ENCODE measurements at regions not wholly inside any gene's neighbourhood (a gene's known extent, or its start where the extent isn't known, plus 50 kb on each side); places are given as distances from the start of the nearest gene placed in this dataset.

DNA sequence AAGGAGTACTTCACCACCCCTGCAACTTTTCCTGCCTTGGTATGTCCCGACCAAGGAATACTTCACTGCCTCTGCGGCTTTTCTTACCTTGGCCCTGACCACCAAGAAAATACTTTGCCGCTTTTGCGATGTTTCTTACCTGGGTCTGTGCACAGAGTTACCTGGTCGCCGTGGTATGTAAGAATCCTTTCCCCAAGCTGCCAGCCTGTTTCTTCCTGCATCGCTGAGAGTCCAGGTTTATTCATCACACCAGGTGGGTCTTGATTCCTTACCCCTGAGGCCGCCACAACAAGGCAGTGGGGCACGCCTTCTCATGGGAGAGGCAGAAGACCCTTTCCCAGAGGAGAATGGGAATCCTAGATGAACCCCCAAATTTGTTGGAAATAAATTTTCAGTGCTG is 511.3 kb downstream of the EDEM1 start:
- TF ChIP-seq CBFB (CRISPR knock-in tag; IDR thresholded peaks at IDR 0.05): no peak
- Histone ChIP-seq H3K4me2 (ENCODE audit: insufficient read depth, low read length) (no peak overlapping the region), H3K79me2 (ENCODE audit: control insufficient read depth, insufficient read depth, low read length) (no peaks in the 10 kb centered on the region), H3K9me3 (replicated peaks; ENCODE audit: control insufficient read depth, insufficient read depth, low read depth, low read length) (no peaks in the 10 kb centered on the region), H3K27me3 (ENCODE audit: control insufficient read depth in 2 of 2, insufficient read depth in 2 of 2, low read length in 2 of 2) (no peaks in the 10 kb centered on the region), H3K4me3 (no peak overlapping the region), H3K9ac (ENCODE audit: insufficient read depth in 1 of 2, low read depth in 2 of 2, low read length in 2 of 2) (no peak overlapping the region), H2AFZ (ENCODE audit: low read depth, low read length) (no peak overlapping the region), H3K9me1 (ENCODE audit: control insufficient read depth, insufficient read depth, low read length) (no peaks in the 10 kb centered on the region), H3K36me3 (ENCODE audit: control insufficient read depth, insufficient read depth, low read length) (no peaks in the 10 kb centered on the region), H3K27ac (ENCODE audit: extremely low read depth, low read depth, low read length) (no peak overlapping the region), H3K4me1 (replicated peaks in 1 of 2; ENCODE audit: control insufficient read depth in 2 of 2, insufficient read depth in 2 of 2, low read length in 2 of 2) (no peaks in the 10 kb centered on the region), H4K20me1 (replicated peaks; ENCODE audit: control insufficient read depth, insufficient read depth, low read length) (no peaks in the 10 kb centered on the region)
- ATAC-seq (no peak), FAIRE-seq (no peak), DNase-seq (ENCODE audit: extremely low read depth in 1 of 4, low spot score in 3 of 4) (no peak)
- intact Hi-C loops (cut with micrococcal nuclease) (no loop called here), in situ Hi-C loops (cut with MboI) (no loop called here)
- ChIA-PET POLR2A (no interaction called here), CTCF (ENCODE audit: low intra/inter-chr PET ratio) (interaction anchor here (0.6 kb wide), 1 partner anchor 1843 kb away, joined by 4 read pairs; no protein-coding TSS in a partner anchor)
- 63% methylated on average over 9 of the region's 9 CpGs for WGBS (ENCODE audit: insufficient coverage, low coverage, missing lambda C conversion rate)
- BruUV-seq (replicated peaks): no TSS peak

DNA sequence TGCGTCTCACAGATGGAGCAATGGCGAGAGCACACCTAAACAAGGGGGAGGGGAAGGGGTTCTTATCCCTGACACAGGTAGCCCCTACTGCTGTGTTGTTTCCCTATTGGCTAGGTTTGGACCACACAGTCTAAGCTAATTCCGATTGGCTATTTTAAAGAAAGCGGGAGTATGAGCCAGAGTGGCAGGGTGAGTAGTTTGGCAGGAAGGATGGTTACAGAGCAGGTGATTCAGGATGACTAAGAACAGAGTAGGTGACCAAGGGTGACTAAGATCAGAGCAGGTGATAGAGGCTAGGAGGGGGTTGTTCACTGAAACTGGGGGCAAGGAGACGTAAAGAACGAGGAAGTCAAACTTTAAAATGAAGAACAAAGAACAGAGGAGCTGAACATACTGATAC is 511.8 kb downstream of the EDEM1 start:
- no peak overlapping the region for H2AFZ ChIP-seq (ENCODE audit: low read depth, low read length)
- H3K79me2 ChIP-seq (ENCODE audit: control insufficient read depth, insufficient read depth, low read length): no peaks in the 10 kb centered on the region
- POLR2A ChIA-PET: no interaction called here
- in situ Hi-C loops (cut with MboI): no loop called here
- H3K4me1 ChIP-seq (replicated peaks in 1 of 2; ENCODE audit: control insufficient read depth in 2 of 2, insufficient read depth in 2 of 2, low read length in 2 of 2): no peaks in the 10 kb centered on the region
- H3K36me3 ChIP-seq (ENCODE audit: control insufficient read depth, insufficient read depth, low read length): no peaks in the 10 kb centered on the region
- CTCF ChIA-PET (ENCODE audit: low intra/inter-chr PET ratio): interaction anchor here (0.6 kb wide), 1 partner anchor 1844 kb away, joined by 4 read pairs; no protein-coding TSS in a partner anchor
- ATAC-seq: no peak
- H3K27me3 ChIP-seq (ENCODE audit: control insufficient read depth in 2 of 2, insufficient read depth in 2 of 2, low read length in 2 of 2): no peaks in the 10 kb centered on the region
- DNase-seq (ENCODE audit: extremely low read depth in 1 of 4, low spot score in 3 of 4): no peak
- no peak overlapping the region for H3K4me2 ChIP-seq (ENCODE audit: insufficient read depth, low read length)
- no peak overlapping the region for H3K27ac ChIP-seq (ENCODE audit: extremely low read depth, low read depth, low read length)
- TF ChIP-seq ZFP30 (CRISPR knock-in tag; IDR thresholded peaks at IDR 0.05; ENCODE audit: borderline replicate concordance) (no peak), XRCC5 (IDR thresholded peaks at IDR 0.05; ENCODE audit: low read depth, low read length) (no peak), ZNF224 (CRISPR knock-in tag; IDR thresholded peaks at IDR 0.05) (no peak), HMBOX1 (IDR thresholded peaks at IDR 0.05) (no peak), SAP30 (IDR thresholded peaks at IDR 0.05; ENCODE audit: borderline replicate concordance, insufficient read depth, low read depth, low read length, poor library complexity, severe bottlenecking) (no peak), BACH1 (tag; IDR thresholded peaks at IDR 0.05) (no peak), ZNF77 (CRISPR knock-in tag; IDR thresholded peaks at IDR 0.05) (no peak), TAF1 (IDR thresholded peaks at IDR 0.05; ENCODE audit: control insufficient read depth, extremely low read depth, insufficient read depth, low read length, severe bottlenecking) (no peak), ZBTB1 (CRISPR knock-in tag; IDR thresholded peaks at IDR 0.05; ENCODE audit: borderline replicate concordance, low read depth) (no peak), ATF2 (CRISPR knock-in tag; IDR thresholded peaks at IDR 0.05) (no peak), PURB (CRISPR knock-in tag; IDR thresholded peaks at IDR 0.05; ENCODE audit: low read depth) (no peak), ARID1B (IDR thresholded peaks at IDR 0.05) (no peak), ZNF3 (CRISPR knock-in tag; IDR thresholded peaks at IDR 0.05) (no peak), MEIS2 (IDR thresholded peaks at IDR 0.05; ENCODE audit: partially characterized antibody) (no peak)
- no peaks in the 10 kb centered on the region for H3K9me1 ChIP-seq (ENCODE audit: control insufficient read depth, insufficient read depth, low read length)
- intact Hi-C loops (cut with micrococcal nuclease): no loop called here
- no TSS peak for BruUV-seq (replicated peaks)
- H4K20me1 ChIP-seq (replicated peaks; ENCODE audit: control insufficient read depth, insufficient read depth, low read length): no peaks in the 10 kb centered on the region
- H3K4me3 ChIP-seq: no peak overlapping the region
- FAIRE-seq: no peak
- no peaks in the 10 kb centered on the region for H3K9me3 ChIP-seq (replicated peaks; ENCODE audit: control insufficient read depth, insufficient read depth, low read depth, low read length)
- 54% methylated on average over 6 of the region's 6 CpGs for WGBS (ENCODE audit: insufficient coverage, low coverage, missing lambda C conversion rate)
- H3K9ac ChIP-seq (ENCODE audit: insufficient read depth in 1 of 2, low read depth in 2 of 2, low read length in 2 of 2): no peak overlapping the region
